Retina (tissue), 1 donor: ENCODE measurements at regions not wholly inside any gene's neighbourhood (a gene's known extent, or its start where the extent isn't known, plus 50 kb on each side); places are given as distances from the start of the nearest gene placed in this dataset.
A peak's percentile ranks its signal among the peaks of the same experiment; 100 is the strongest.
"Not testable (repeated sequence)": the region's sequence is repeated elsewhere in the genome, so short reads cannot be mapped to it uniquely, and the experiment has no call there.

Experiments
- DNase-seq: peaks from one replicate; pipeline ENCODE4 v3.0.0-alpha.2; 2016

- DNase-seq = not testable (repeated sequence)
Observed at GRCh38 chr7:115789473-115789872, 241.1 kb downstream of the TFEC start.

- peak; percentile 17 for DNase-seq
Observed at GRCh38 chr7:115782696-115783490, 247.7 kb downstream of the TFEC start.

- no peak for DNase-seq
Observed at GRCh38 chr7:115779561-115779960, 251.0 kb downstream of the TFEC start.

GRCh38 chr7:115775981-115776380 lies 254.6 kb downstream of the TFEC start:
- no peak for DNase-seq

GRCh38 chr7:115763347-115763746 lies 267.2 kb downstream of the TFEC start:
- DNase-seq = no peak

- DNase-seq = no peak
Observed at GRCh38 chr7:115758025-115758424, 272.5 kb downstream of the TFEC start.

- no peak for DNase-seq
Observed at GRCh38 chr7:115754226-115754625, 276.3 kb downstream of the TFEC start.

- DNase-seq = no peak
Observed at GRCh38 chr7:115749924-115750323, 280.6 kb downstream of the TFEC start.

- no peak for DNase-seq
Observed at GRCh38 chr7:115748123-115748738, 282.3 kb downstream of the TFEC start.

- no peak for DNase-seq
Observed at GRCh38 chr7:115747174-115747573, 283.4 kb downstream of the TFEC start.

- DNase-seq = no peak
Observed at GRCh38 chr7:115740043-115740442, 290.5 kb downstream of the TFEC start.

- no peak for DNase-seq
Observed at GRCh38 chr7:115734641-115735040, 295.9 kb downstream of the TFEC start.

- DNase-seq = no peak
Observed at GRCh38 chr7:115731796-115732471, 298.6 kb downstream of the TFEC start.

- peak; percentile 54 for DNase-seq
Observed at GRCh38 chr7:115728518-115728917, 302.0 kb downstream of the TFEC start.

- DNase-seq = no peak
Observed at GRCh38 chr7:115724400-115725056, 306.0 kb downstream of the TFEC start.

- no peak for DNase-seq
Observed at GRCh38 chr7:115722302-115722977, 308.1 kb downstream of the TFEC start.

- no peak for DNase-seq
Observed at GRCh38 chr7:115721293-115722217, 309.0 kb downstream of the TFEC start.

- DNase-seq = no peak
Observed at GRCh38 chr7:115719963-115720362, 310.6 kb downstream of the TFEC start.

- DNase-seq = no peak
Observed at GRCh38 chr7:115709664-115710063, 320.9 kb downstream of the TFEC start.

GRCh38 chr7:115708013-115708341 lies 322.6 kb downstream of the TFEC start:
- DNase-seq = no peak

GRCh38 chr7:115707258-115708012 lies 323.1 kb downstream of the TFEC start:
- peak; percentile 78 for DNase-seq
